Transverse colon (tissue), 3 donors: ENCODE measurements at regions not wholly inside any gene's neighbourhood (a gene's known extent, or its start where the extent isn't known, plus 50 kb on each side); places are given as distances from the start of the nearest gene placed in this dataset.
"Not testable (repeated sequence)": the region's sequence is repeated elsewhere in the genome, so short reads cannot be mapped to it uniquely, and the experiment has no call there.

Experiments used
- CTCF ChIP-seq, 5 experiments: fragments of 200-600 bp in 3 of 5; fragments of 450-650 bp in 2 of 5; sonication (generic) in 3 of 5; IDR thresholded peaks; 1 replicate in 2 of 5; 2 replicates in 3 of 5; pipeline ENCODE4 v1.5.1; 2016 to 2017; ENCODE audit warnings: antibody characterized with exemption in 5 of 5, inconsistent platforms in 3 of 5, mild to moderate bottlenecking in 2 of 5, moderate library complexity in 1 of 5
- EP300 ChIP-seq: sonication (generic); formaldehyde crosslinking; IDR thresholded peaks from one replicate; pipeline ENCODE4 v1.6.1; 2017; ENCODE audit warnings: antibody characterized with exemption, low read depth
- POLR2A ChIP-seq: fragments of 450-650 bp; IDR thresholded peaks from one replicate; pipeline ENCODE4 v1.6.1; 2016; ENCODE audit warnings: antibody characterized with exemption, mild to moderate bottlenecking, moderate library complexity

GRCh38 chr16:88232401-88233258, 150.1 kb upstream of the ZNF469 start:
- not testable (repeated sequence) for TF ChIP-seq POLR2A; CTCF (IDR thresholded peaks at IDR 0.05); EP300
